ENCODE measurements at regions not wholly inside any gene's neighbourhood (a gene's known extent, or its start where the extent isn't known, plus 50 kb on each side); places are given as distances from the start of the nearest gene placed in this dataset.
"Not testable (repeated sequence)": the region's sequence is repeated elsewhere in the genome, so short reads cannot be mapped to it uniquely, and the experiment has no call there.

DNA sequence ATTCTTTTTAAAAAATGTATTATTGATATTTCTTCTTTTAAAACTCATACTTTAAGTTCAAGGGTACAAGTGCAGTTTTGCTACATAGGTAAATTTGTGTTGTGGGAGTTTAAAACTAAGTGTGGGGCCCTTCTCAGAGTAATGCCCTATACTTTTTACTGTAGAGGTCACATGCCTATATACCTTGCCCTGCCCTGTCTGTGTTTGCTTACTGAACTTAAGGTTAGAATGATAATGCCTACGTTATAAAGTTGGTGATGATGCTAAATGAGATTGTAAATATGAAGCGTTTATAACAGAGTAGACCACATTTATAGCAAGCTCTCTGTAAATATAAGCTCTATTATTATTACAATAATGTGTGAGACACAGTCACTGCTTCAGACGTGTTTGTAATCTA, 261.9 kb downstream of the RASSF9 start:
- no peak for DNase-seq (ENCODE audit: low read depth)

DNA sequence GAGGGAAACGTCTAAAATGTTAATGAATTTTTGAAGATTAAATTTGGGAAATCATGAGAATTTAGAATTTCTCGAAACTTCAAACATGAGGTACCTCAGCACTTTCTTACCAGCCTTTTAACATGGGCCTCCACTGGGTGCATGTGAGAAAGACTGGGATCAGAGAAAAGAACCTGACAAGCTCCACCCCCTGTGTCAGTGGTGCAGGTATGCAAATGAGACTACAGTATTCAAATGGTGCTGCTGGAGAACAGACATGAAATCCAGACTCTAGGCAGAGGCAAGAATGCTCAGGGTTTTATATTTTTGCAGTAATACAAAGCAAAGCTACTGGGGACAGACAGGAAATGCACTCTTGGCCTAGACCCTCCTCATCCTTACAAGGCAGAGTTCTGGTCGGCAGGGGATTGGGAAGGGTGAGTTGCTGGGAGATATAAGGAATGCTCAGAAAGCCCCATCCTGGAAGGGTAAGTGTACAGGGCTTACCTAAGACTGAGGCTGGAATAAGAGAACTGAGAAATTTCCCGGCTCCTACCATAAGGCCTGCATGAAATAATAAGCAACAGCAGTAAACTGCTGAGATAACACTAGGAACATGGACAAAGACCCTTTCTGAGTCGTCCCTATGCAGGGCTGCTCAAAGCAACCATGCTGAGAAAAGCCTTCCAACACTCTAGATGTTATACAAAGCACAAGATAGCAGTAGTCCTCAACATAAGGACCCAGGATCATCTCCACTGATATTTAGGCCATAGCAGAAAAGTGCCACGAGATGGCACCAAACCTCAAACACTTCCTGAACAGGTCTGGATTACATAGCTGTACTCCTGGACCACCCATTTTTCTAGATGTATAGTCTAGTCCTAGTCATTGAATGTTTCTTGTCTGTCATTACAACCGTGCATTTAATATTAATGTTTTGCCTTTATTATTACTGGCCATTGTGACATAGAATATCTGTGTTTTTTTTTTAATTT, 260.8 kb downstream of the RASSF9 start:
- peak; percentile 38 for DNase-seq (ENCODE audit: low read depth)

GRCh38 chr12:85580562-85581168, 255.5 kb downstream of the RASSF9 start:
- DNase-seq (ENCODE audit: low read depth): peak; percentile 3

DNA sequence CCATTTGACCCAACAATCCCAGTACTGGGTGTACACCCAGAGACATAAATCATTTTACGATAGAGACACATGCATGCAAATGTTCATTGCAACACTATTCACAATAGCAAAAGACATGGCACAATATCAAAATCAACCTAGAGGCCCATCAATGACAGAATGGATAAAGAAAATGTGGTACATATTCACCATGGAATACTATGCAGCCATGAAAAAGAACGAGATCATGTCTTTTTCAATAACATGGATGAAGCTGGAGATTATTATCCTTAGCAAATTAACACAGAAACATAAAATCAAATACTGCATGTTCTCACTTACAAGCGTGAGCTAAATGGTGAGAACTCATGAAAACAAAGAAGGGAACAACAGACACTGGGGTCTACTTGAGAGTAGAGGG, 249.1 kb downstream of the RASSF9 start:
- no peak for DNase-seq (ENCODE audit: low read depth)

DNA sequence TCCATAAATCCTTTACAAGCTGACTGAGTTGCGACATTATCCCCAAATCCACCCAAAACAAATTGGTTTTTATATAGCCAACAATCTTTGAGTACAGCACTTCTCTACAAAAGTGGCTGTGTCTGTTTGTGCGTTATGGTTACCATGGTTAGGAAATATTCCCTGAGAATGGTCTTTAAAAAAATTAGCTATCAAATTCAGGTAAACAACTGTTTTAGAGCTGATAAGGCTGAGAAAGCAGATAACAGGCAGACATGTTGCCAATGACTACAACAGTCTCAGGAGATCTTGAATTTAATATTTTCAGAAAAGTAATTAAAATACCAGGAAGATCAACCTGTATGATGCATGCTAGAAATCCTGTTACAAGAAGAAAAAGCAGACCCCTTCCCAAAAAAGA, 248.0 kb downstream of the RASSF9 start:
- no peak for DNase-seq (ENCODE audit: low read depth)

DNA sequence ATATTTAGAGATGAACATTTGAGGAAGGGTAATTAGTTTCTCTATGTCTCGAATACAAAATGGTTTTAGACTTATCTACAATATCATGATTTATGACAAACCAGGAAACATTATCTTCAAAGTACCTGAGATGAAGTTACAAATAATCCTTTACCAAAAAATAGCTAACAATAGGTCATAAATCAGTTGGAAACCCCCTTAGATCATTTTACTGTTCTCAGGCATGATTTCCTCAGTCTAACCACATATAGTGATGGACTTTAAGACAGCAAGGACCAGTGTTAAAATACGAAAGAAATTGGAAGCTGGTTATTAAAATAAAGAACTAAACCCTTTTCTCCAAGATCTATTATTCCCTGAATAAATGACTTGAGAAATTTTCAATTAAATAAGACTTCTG, 235.4 kb downstream of the RASSF9 start:
- DNase-seq (ENCODE audit: low read depth): no peak

- no peak for DNase-seq (ENCODE audit: low read depth)
These were observed 232.7 kb downstream of the RASSF9 start for GRCh38 chr12:85603556-85603955.

- DNase-seq (ENCODE audit: low read depth): no peak
These were observed 229.8 kb downstream of the RASSF9 start for GRCh38 chr12:85606455-85606854.

GRCh38 chr12:85609778-85610177, 226.4 kb downstream of the RASSF9 start:
- no peak for DNase-seq (ENCODE audit: low read depth)

GRCh38 chr12:85610194-85610593, 226.0 kb downstream of the RASSF9 start:
- DNase-seq (ENCODE audit: low read depth): no peak

DNA sequence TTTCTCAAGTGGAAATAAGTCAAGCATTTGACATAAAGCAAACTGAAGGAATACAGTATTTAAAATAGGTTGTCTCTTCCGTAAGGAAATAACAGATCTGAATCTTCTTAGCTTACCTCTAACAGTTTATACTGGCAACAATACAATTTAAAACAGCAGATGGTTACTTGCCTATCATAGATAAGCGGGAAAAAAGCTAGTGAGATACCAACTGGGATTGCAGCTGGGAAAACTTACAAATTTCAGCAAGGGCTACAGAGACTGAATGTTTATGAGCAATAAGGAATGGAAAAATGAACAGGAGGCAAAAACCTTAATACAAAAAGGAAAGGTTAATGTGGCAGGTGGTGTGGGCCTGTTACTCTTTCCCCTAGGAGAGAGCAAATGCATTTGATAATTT, 220.0 kb downstream of the RASSF9 start:
- no peak for DNase-seq (ENCODE audit: low read depth)

DNA sequence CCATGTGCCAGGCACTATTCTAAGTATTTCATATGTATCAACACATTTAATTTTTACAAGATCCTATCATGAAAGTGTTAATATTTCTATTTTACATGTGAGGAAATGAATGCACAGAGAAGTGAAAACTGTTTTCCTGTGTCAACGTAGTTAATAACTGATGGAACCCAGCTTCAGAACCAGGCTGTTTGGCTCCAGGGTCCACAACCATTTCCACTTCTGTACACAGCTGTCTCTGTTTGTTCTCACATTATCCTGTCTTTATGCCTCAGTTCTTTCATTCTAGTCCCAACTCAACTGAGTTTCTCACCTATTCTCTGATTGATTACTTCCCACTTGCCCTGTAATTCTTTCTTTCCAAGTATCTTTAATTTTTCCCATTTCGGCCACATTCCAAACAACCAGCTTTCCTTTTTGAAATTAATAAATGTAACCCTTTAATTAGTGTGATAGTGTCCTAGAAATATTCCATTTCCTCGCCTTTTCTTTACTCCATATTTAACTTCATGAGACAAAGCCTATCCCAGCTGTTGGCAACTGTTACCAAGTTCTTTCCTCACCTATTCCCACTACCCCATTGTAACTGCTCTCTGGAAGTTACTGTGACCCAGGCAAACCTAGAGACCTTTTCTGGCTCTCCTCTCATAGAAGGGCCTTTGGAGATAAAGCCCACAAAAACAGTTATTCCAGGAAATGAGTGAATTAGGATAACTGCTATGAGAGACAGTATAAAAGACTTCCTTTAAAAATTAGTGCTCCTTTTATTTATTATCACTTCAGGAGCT, 218.7 kb downstream of the RASSF9 start:
- no peak for DNase-seq (ENCODE audit: low read depth)

GRCh38 chr12:85621041-85621440, 215.2 kb downstream of the RASSF9 start:
- DNase-seq (ENCODE audit: low read depth): peak; percentile 4

- no peak for DNase-seq (ENCODE audit: low read depth)
These were observed 212.4 kb downstream of the RASSF9 start for GRCh38 chr12:85623763-85624162.

DNA sequence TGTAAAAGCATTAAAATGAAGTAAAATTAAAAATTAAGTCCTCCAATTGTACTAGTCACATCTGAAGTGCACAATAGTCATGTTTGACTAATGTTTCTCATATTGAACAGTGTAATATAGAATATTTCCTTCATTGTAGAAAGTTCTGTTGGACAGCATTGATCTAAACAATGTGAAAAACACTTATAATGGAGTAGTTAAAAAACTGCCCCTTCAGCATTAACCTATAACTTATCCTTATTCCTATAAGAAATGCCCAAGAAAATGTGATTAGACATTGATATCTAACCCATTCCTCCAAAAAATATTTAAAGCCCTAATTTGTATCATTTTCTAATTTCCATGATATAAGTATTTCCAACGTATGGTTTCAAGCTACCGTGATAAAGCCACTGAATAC, 210.7 kb downstream of the RASSF9 start:
- no peak for DNase-seq (ENCODE audit: low read depth)

DNA sequence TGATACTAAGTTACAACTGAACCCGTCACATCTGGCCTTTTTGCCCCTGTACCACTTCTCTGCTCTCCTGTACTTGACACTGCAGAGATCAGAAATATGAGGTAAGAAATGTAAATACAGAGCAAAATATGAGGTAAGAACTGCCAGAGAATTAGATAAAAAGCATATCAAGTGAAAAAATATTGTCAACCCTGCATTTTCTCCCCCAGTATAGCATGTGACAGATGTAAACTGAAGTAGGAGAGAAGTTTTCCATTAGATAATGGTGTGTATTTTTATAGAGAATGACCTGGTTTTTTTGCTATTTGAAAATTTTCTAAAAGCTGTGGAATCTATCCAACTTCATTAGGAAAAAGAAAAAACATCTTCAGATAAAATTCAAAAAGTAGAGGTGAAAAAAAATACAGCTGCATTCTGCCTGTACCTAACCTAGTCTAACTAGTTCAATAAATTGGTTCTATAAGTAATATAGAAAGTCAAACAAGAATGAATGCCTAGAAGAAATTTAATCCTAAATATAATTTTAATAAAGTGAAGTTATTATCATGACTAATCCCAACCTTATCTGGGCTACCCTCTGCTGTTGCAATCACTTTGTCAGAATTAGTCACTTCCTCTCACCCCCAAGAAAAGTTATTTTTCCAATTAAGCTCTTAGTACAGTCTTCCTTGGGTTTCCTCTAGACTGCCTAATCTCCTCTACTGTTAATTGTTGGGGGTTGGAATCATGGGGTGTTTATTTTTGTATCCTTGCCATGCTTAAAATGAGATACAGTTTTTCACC, 210.0 kb downstream of the RASSF9 start:
- DNase-seq (ENCODE audit: low read depth): peak; percentile 65

DNA sequence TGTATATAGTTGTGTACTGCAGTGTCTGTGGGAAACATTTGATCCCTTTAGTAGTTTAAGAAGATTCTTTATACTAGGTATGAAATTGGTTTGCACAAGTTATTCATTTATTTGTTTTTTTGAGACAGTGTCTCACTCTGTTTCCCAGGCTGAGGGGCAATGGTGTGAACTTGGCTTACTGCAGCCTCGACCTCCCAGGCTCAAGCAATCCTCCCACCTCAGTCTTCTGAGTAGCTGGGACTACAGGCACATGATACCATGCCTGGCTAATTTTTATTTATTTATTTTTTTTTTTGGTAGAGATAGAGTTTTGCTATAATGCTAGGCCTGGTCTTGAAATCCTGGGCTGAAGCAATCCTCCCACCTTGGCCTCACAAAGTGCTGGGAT, 209.4 kb downstream of the RASSF9 start:
- DNase-seq (ENCODE audit: low read depth): no peak

DNA sequence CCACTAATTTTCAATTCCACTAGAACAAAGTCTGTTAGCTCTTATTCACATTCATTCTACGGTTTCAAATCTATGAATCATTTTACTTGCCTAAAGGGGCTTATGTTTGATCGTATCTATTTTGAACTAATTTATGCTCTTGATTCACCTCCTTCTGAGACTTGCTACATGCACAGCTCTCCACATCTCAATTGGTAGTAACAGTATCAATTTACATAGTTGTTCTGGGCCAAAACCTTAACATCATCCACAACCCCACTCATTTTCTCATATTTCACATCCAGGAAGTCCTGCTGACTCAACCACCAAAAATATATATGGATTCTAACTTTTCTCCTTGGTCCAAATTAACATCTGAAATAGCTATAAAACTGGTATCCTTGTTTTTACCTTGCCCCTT, 208.6 kb downstream of the RASSF9 start:
- DNase-seq (ENCODE audit: low read depth): peak; percentile 75

DNA sequence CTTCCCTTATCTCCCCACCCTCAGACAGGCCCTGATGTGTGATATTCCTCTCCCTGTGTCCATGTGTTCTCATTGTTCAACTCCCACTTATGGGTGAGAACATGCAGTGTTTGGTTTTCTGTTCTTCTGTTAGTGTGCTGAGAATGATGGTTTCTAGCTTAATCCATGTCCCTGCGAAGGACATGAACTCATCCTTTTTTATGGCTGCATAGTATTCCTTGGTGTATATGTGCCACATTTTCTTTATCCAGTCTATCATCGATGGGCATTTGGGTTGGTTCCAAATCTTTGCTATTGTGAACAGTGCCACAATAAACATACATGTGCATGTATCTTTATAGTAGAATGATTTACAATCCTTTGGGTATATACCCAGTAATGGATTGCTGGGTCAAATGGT, 207.6 kb downstream of the RASSF9 start:
- not testable (repeated sequence) for DNase-seq (ENCODE audit: low read depth)

DNA sequence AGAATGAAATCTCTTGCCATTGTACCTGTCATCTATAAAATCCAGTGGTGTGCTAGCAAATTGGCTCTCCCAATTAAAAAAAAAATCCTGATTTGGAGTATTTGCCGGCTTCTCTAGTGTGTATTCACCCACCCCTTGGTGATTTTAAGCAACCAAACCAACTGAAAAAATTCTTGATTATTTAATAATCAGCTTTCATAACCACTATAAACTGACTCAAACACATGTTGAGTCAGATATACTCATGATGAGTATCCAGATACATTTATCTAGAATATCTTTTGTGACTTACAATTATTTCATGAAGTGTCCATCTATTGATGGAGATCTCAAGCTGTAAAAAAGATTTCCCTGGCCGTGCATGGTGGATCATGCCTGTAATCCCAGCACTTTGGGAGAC, 205.4 kb downstream of the RASSF9 start:
- DNase-seq (ENCODE audit: low read depth): no peak

DNA sequence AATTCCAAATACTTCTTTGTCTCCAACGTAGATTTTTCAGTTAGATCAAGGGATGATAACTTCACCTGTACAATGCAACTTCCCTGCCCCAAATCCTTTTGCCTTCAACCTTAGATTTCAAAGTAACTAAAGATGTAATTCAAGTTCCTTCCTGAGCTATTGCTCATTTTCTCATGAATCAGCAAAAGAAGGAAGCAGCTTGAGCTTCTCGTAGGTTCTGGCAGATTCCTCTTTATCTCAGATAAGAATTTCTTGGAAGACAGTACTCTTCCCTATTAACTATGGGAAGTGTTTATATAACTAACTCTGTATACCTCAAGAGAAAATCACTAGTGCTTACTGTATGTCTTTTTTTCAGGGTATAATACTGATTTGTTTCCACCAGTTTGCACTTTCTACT, 203.8 kb downstream of the RASSF9 start:
- no peak for DNase-seq (ENCODE audit: low read depth)

DNA sequence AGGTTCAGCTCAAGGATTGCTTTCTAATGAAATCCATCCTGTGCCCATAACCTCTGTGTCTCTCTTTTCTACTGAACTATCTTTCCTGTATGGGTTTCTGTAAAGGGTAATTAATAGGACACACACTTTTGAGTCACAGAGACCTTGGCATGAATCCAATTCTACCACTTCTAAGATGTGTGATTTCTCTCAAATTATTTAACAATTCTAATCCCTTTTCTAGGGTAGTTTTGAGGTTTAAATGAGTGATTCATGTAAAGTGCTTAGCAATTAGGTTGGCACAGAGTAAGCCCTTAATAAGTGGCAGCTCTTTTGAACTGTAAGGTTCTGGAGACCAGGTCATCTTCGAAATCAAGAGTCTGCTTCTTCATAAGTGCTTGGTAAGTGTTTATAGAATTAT, 202.7 kb downstream of the RASSF9 start:
- DNase-seq (ENCODE audit: low read depth): no peak

All from RPMI7951 (cell line).